ENCODE measurements at regions not wholly inside any gene's neighbourhood (a gene's known extent, or its start where the extent isn't known, plus 50 kb on each side); places are given as distances from the start of the nearest gene placed in this dataset.

- FAIRE-seq: no peak
Observed at GRCh38 chr7:21099432-21099831, 312.7 kb upstream of the SP8 start.

- FAIRE-seq: no peak
Observed at GRCh38 chr7:21099955-21100354, 313.3 kb upstream of the SP8 start.

- FAIRE-seq: no peak
Observed at GRCh38 chr7:21101541-21101940, 314.9 kb upstream of the SP8 start.

GRCh38 chr7:21103426-21104123 lies 316.9 kb upstream of the SP8 start:
- FAIRE-seq: no peak

- no peak for FAIRE-seq
Observed at GRCh38 chr7:21104124-21104500, 317.4 kb upstream of the SP8 start.

- FAIRE-seq: no peak
Observed at GRCh38 chr7:21106296-21106732, 319.6 kb upstream of the SP8 start.

GRCh38 chr7:21107101-21107500 lies 320.4 kb upstream of the SP8 start:
- no peak for FAIRE-seq

- no peak for FAIRE-seq
Observed at GRCh38 chr7:21108182-21108581, 319.7 kb upstream of the SP4 start.

- FAIRE-seq: no peak
Observed at GRCh38 chr7:21113609-21114415, 314.1 kb upstream of the SP4 start.

- FAIRE-seq: no peak
Observed at GRCh38 chr7:21123586-21123985, 304.3 kb upstream of the SP4 start.

GRCh38 chr7:21125297-21125696 lies 302.6 kb upstream of the SP4 start:
- no peak for FAIRE-seq

- no peak for FAIRE-seq
Observed at GRCh38 chr7:21128062-21128817, 299.6 kb upstream of the SP4 start.

GRCh38 chr7:21131897-21132296 lies 296.0 kb upstream of the SP4 start:
- no peak for FAIRE-seq

GRCh38 chr7:21134631-21135030 lies 293.3 kb upstream of the SP4 start:
- no peak for FAIRE-seq

GRCh38 chr7:21135437-21135836 lies 292.4 kb upstream of the SP4 start:
- FAIRE-seq: no peak

GRCh38 chr7:21137640-21138039 lies 290.2 kb upstream of the SP4 start:
- no peak for FAIRE-seq

- no peak for FAIRE-seq
Observed at GRCh38 chr7:21140622-21141021, 287.3 kb upstream of the SP4 start.

- no peak for FAIRE-seq
Observed at GRCh38 chr7:21141476-21141875, 286.4 kb upstream of the SP4 start.

GRCh38 chr7:21142081-21142480 lies 285.8 kb upstream of the SP4 start:
- no peak for FAIRE-seq

- no peak for FAIRE-seq
Observed at GRCh38 chr7:21146642-21147423, 281.1 kb upstream of the SP4 start.

GRCh38 chr7:21149809-21150208 lies 278.1 kb upstream of the SP4 start:
- no peak for FAIRE-seq

- FAIRE-seq: no peak
Observed at GRCh38 chr7:21154614-21155013, 273.3 kb upstream of the SP4 start.

GRCh38 chr7:21159506-21159905 lies 268.4 kb upstream of the SP4 start:
- FAIRE-seq: no peak
